ENCODE measurements at regions not wholly inside any gene's neighbourhood (a gene's known extent, or its start where the extent isn't known, plus 50 kb on each side); places are given as distances from the start of the nearest gene placed in this dataset.

DNA sequence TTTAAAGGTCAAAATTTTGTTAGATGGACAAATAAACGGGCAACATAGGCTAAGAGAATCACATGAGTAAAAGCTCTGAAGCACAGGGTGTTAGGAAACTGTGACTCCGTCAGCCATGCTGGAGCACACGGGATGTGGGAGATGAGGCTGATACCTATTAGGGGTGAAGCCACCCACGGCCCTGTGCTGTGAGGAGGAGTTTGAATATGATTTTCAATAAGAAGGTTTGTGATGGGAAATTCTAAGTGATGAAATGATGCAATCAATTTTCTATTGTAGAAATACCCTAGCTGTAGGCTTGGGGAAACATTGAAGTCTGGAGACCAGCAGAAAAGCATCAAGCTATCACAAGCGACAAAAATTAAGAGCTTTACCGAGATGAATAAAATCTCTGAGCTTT is 431.3 kb downstream of the CMPK2 start:
- no peak overlapping the region for H3K14ac ChIP-seq (ENCODE audit: insufficient read length)
- H3K18ac ChIP-seq (ENCODE audit: extremely low read depth, low read length), result no peak overlapping the region
- H3K23ac ChIP-seq (ENCODE audit: insufficient read length), result no peak overlapping the region
- no peak overlapping the region for H2AFZ ChIP-seq (ENCODE audit: low read length)
- H3K9me3 ChIP-seq (ENCODE audit: insufficient read depth in 2 of 2, low read depth in 1 of 2, low read length in 1 of 2), result no peaks in the 10 kb centered on the region
- no peaks in the 10 kb centered on the region for H3K23me2 ChIP-seq (ENCODE audit: low read depth, low read length)
- H3K56ac ChIP-seq (replicated peaks; ENCODE audit: insufficient read length, low read depth, low read length), result no peak overlapping the region
- no peak overlapping the region for H2BK20ac ChIP-seq (ENCODE audit: low read length)
- no peak overlapping the region for H3K27ac ChIP-seq (ENCODE audit: low read depth, low read length)
- no peak overlapping the region for H4K8ac ChIP-seq (ENCODE audit: extremely low read depth, insufficient read depth, low read length)
- H2BK12ac ChIP-seq (ENCODE audit: low read depth, low read length), result no peak overlapping the region
- H3K4me1 ChIP-seq (replicated peaks in 1 of 4; ENCODE audit: control insufficient read depth in 3 of 4, insufficient read depth in 4 of 4, low read length in 3 of 4), result no peaks in the 10 kb centered on the region
- no peaks in the 10 kb centered on the region for H3K79me2 ChIP-seq (ENCODE audit: control insufficient read depth in 1 of 2, insufficient read depth in 2 of 2, low read length in 2 of 2)
- CTCF ChIA-PET (ENCODE audit: partially characterized antibody), result interaction anchor here (1.2 to 1.4 kb wide), 2 partner anchors 11 to 18 kb away, joined by 3 to 5 read pairs; no protein-coding TSS in a partner anchor
- TF ChIP-seq BRCA1 (IDR thresholded peaks at IDR 0.05; ENCODE audit: low read depth, low read length) (no peak), CREB1 (IDR thresholded peaks at IDR 0.05) (no peak), POLR2AphosphoS5 (IDR thresholded peaks at IDR 0.05; ENCODE audit: low read depth, low read length) (no peak), E2F6 (IDR thresholded peaks at IDR 0.05) (no peak), TEAD4 (IDR thresholded peaks at IDR 0.05; ENCODE audit: low read depth, low read length) (no peak), CHD2 (IDR thresholded peaks at IDR 0.05; ENCODE audit: low read length) (no peak), ZNF274 (IDR thresholded peaks at IDR 0.05; ENCODE audit: borderline replicate concordance, extremely low read depth, low read length) (no peak), CTBP2 (IDR thresholded peaks at IDR 0.05; ENCODE audit: borderline replicate concordance, insufficient read depth, insufficient read length, low read length) (no peak)
- H3K4me2 ChIP-seq (ENCODE audit: insufficient read depth in 1 of 2, low read depth in 2 of 2, low read length in 2 of 2), result no peak overlapping the region
- H3K4me3 ChIP-seq (ENCODE audit: extremely low read depth in 1 of 4, insufficient read depth in 2 of 4, low read depth in 3 of 4, low read length in 4 of 4), result no peak overlapping the region
- H2AK5ac ChIP-seq (ENCODE audit: low read depth, low read length), result no peak overlapping the region
- H2BK15ac ChIP-seq (ENCODE audit: low read length), result no peak overlapping the region
- no peak overlapping the region for H4K5ac ChIP-seq (ENCODE audit: insufficient read length, low read depth, low read length)
- no peaks in the 10 kb centered on the region for H4K20me1 ChIP-seq (replicated peaks in 1 of 2; ENCODE audit: control insufficient read depth in 1 of 2, insufficient read depth in 2 of 2, low read length in 2 of 2)
- no peak overlapping the region for H4K91ac ChIP-seq (replicated peaks; ENCODE audit: insufficient read length, low read length)
- H3K36me3 ChIP-seq (ENCODE audit: control insufficient read depth in 2 of 4, insufficient read depth in 4 of 4, low read length in 3 of 4), result no peaks in the 10 kb centered on the region
- no peak for DNase-seq (ENCODE audit: low read depth in 1 of 2, low spot score in 2 of 2)
- no peak overlapping the region for H3K9ac ChIP-seq (replicated peaks in 1 of 4; ENCODE audit: extremely low read depth in 1 of 4, low read depth in 3 of 4, low read length in 3 of 4)
- 96% methylated on average over 6 of the region's 6 CpGs; no CpG with 5 or more reads in 1 of the 2 experiments for WGBS, 2 experiments (ENCODE audit: extremely low coverage in 1 of 2, insufficient coverage in 1 of 2, insufficient read length in 1 of 2, insufficient replicate concordance in 2 of 2, low coverage in 1 of 2, low lambda C conversion rate in 2 of 2, missing lambda C conversion rate in 1 of 2)
- H3K27me3 ChIP-seq (replicated peaks in 1 of 4; ENCODE audit: control insufficient read depth in 3 of 4, extremely low read depth in 1 of 4, insufficient read depth in 3 of 4, low read length in 3 of 4), result no peaks in the 10 kb centered on the region
- H2BK120ac ChIP-seq (replicated peaks; ENCODE audit: low read depth, low read length), result no peak overlapping the region
- POLR2A ChIA-PET (ENCODE audit: partially characterized antibody), result no interaction called here
- FAIRE-seq, result no peak
- H3K79me1 ChIP-seq (ENCODE audit: low read depth, low read length), result no peaks in the 10 kb centered on the region
- no peak overlapping the region for H2BK5ac ChIP-seq (ENCODE audit: low read depth, low read length)
- H3K4ac ChIP-seq (replicated peaks; ENCODE audit: insufficient read length, low read depth, low read length), result no peak overlapping the region

All from H1 (cell line).